HG02759 (cell line): ENCODE measurements at regions not wholly inside any gene's neighbourhood (a gene's known extent, or its start where the extent isn't known, plus 50 kb on each side); places are given as distances from the start of the nearest gene placed in this dataset.
"Not testable (repeated sequence)": the region's sequence is repeated elsewhere in the genome, so short reads cannot be mapped to it uniquely, and the experiment has no call there.

Experiments
- ATAC-seq: cut with Tn5 transposase; IDR thresholded peaks from one replicate; pipeline ENCODE4 v1.9.1; 2021; ENCODE audit warnings: mild to moderate bottlenecking, moderate library complexity; ENCODE audit not compliant: unreplicated experiment

- no peak for ATAC-seq
Measured at GRCh38 chr13:81051873-81052272, 710.9 kb upstream of the SPRY2 start.

- ATAC-seq, result no peak
Measured at GRCh38 chr13:81048026-81048461, 707.1 kb upstream of the SPRY2 start.

- ATAC-seq, result no peak
Measured at GRCh38 chr13:81041761-81042160, 700.8 kb upstream of the SPRY2 start.

- no peak for ATAC-seq
Measured at GRCh38 chr13:81031996-81032395, 691.1 kb upstream of the SPRY2 start.

- ATAC-seq, result no peak
Measured at GRCh38 chr13:81025091-81025490, 684.2 kb upstream of the SPRY2 start.

- ATAC-seq, result no peak
Measured at GRCh38 chr13:81021284-81021840, 680.4 kb upstream of the SPRY2 start.

- ATAC-seq, result no peak
Measured at GRCh38 chr13:81020010-81020409, 679.1 kb upstream of the SPRY2 start.

GRCh38 chr13:81018936-81019335 is 678.0 kb upstream of the SPRY2 start:
- ATAC-seq, result no peak

- ATAC-seq, result no peak
Measured at GRCh38 chr13:81017513-81018152, 676.7 kb upstream of the SPRY2 start.

- no peak for ATAC-seq
Measured at GRCh38 chr13:81012031-81012430, 671.1 kb upstream of the SPRY2 start.

GRCh38 chr13:81001828-81002385 is 661.0 kb upstream of the SPRY2 start:
- no peak for ATAC-seq

GRCh38 chr13:80998603-80999002 is 657.7 kb upstream of the SPRY2 start:
- not testable (repeated sequence) for ATAC-seq

GRCh38 chr13:80989747-80990146 is 648.8 kb upstream of the SPRY2 start:
- ATAC-seq, result no peak

- ATAC-seq, result no peak
Measured at GRCh38 chr13:80989241-80989640, 648.3 kb upstream of the SPRY2 start.

GRCh38 chr13:80988391-80989151 is 647.6 kb upstream of the SPRY2 start:
- ATAC-seq, result no peak

- ATAC-seq, result peak; percentile 98
Measured at GRCh38 chr13:80979035-80979641, 638.2 kb upstream of the SPRY2 start.

- no peak for ATAC-seq
Measured at GRCh38 chr13:80977168-80977567, 636.2 kb upstream of the SPRY2 start.

GRCh38 chr13:80975903-80976302 is 635.0 kb upstream of the SPRY2 start:
- ATAC-seq, result no peak

- ATAC-seq, result no peak
Measured at GRCh38 chr13:80973721-80974120, 632.8 kb upstream of the SPRY2 start.

GRCh38 chr13:80972857-80973478 is 632.0 kb upstream of the SPRY2 start:
- ATAC-seq, result no peak

- ATAC-seq, result no peak
Measured at GRCh38 chr13:80965097-80965496, 624.2 kb upstream of the SPRY2 start.
